ENCODE measurements at regions not wholly inside any gene's neighbourhood (a gene's known extent, or its start where the extent isn't known, plus 50 kb on each side); places are given as distances from the start of the nearest gene placed in this dataset.
"Not testable (repeated sequence)": the region's sequence is repeated elsewhere in the genome, so short reads cannot be mapped to it uniquely, and the experiment has no call there.

GRCh38 chr13:83101574-83102247 is 780.6 kb downstream of the SLITRK1 start:
- H3K27me3 ChIP-seq (ENCODE audit: control insufficient read depth, insufficient read depth, low read length); DNase-seq (ENCODE audit: low read depth, low spot score); H3K9me3 ChIP-seq (ENCODE audit: control insufficient read depth, insufficient read depth, low read length); H3K36me3 ChIP-seq (ENCODE audit: control insufficient read depth, insufficient read depth, low read length); H3K27ac ChIP-seq (ENCODE audit: low read length); H3K4me3 ChIP-seq (ENCODE audit: low read length); H3K4me1 ChIP-seq (ENCODE audit: control insufficient read depth, insufficient read depth, low read length): not testable (repeated sequence)
- no CpG with 5 or more reads among the region's 5 CpGs for WGBS (ENCODE audit: insufficient coverage, insufficient read length)

GRCh38 chr13:83100237-83100636 is 782.0 kb downstream of the SLITRK1 start:
- no peaks in the 10 kb centered on the region for H3K36me3 ChIP-seq (ENCODE audit: control insufficient read depth, insufficient read depth, low read length)
- DNase-seq (ENCODE audit: low read depth, low spot score) = no peak
- H3K4me3 ChIP-seq (ENCODE audit: low read length) = no peak overlapping the region
- H3K27ac ChIP-seq (ENCODE audit: low read length) = no peak overlapping the region
- no peaks in the 10 kb centered on the region for H3K4me1 ChIP-seq (ENCODE audit: control insufficient read depth, insufficient read depth, low read length)
- no peaks in the 10 kb centered on the region for H3K27me3 ChIP-seq (ENCODE audit: control insufficient read depth, insufficient read depth, low read length)
- H3K9me3 ChIP-seq (ENCODE audit: control insufficient read depth, insufficient read depth, low read length) = no peaks in the 10 kb centered on the region
- WGBS (ENCODE audit: insufficient coverage, insufficient read length) = no CpG with 5 or more reads among the region's 1 CpG

- no peak for DNase-seq (ENCODE audit: low read depth, low spot score)
- WGBS (ENCODE audit: insufficient coverage, insufficient read length) = no CpG with 5 or more reads among the region's 1 CpG
- H3K27ac ChIP-seq (ENCODE audit: low read length) = no peak overlapping the region
Measured at GRCh38 chr13:83088858-83089257, 793.4 kb downstream of the SLITRK1 start.

GRCh38 chr13:83086948-83087347 is 795.3 kb downstream of the SLITRK1 start:
- Histone ChIP-seq H3K36me3 (ENCODE audit: control insufficient read depth, insufficient read depth, low read length) (no peaks in the 10 kb centered on the region), H3K27me3 (ENCODE audit: control insufficient read depth, insufficient read depth, low read length) (no peaks in the 10 kb centered on the region), H3K4me1 (ENCODE audit: control insufficient read depth, insufficient read depth, low read length) (no peaks in the 10 kb centered on the region), H3K27ac (ENCODE audit: low read length) (no peak overlapping the region), H3K4me3 (ENCODE audit: low read length) (no peak overlapping the region), H3K9me3 (ENCODE audit: control insufficient read depth, insufficient read depth, low read length) (no peaks in the 10 kb centered on the region)
- DNase-seq (ENCODE audit: low read depth, low spot score) = no peak
- WGBS (ENCODE audit: insufficient coverage, insufficient read length) = 100% methylated on average over 1 of the region's 1 CpG

More at GRCh38 chr13:83088858-83089257, 793.4 kb downstream of the SLITRK1 start:
- H3K4me3 ChIP-seq (ENCODE audit: low read length) = no peak overlapping the region
- no peaks in the 10 kb centered on the region for H3K27me3 ChIP-seq (ENCODE audit: control insufficient read depth, insufficient read depth, low read length)
- no peaks in the 10 kb centered on the region for H3K9me3 ChIP-seq (ENCODE audit: control insufficient read depth, insufficient read depth, low read length)
- no peaks in the 10 kb centered on the region for H3K4me1 ChIP-seq (ENCODE audit: control insufficient read depth, insufficient read depth, low read length)
- no peaks in the 10 kb centered on the region for H3K36me3 ChIP-seq (ENCODE audit: control insufficient read depth, insufficient read depth, low read length)

GRCh38 chr13:83086088-83086487 is 796.2 kb downstream of the SLITRK1 start:
- Histone ChIP-seq H3K36me3 (ENCODE audit: control insufficient read depth, insufficient read depth, low read length) (no peaks in the 10 kb centered on the region), H3K4me3 (ENCODE audit: low read length) (no peak overlapping the region), H3K4me1 (ENCODE audit: control insufficient read depth, insufficient read depth, low read length) (no peaks in the 10 kb centered on the region), H3K27me3 (ENCODE audit: control insufficient read depth, insufficient read depth, low read length) (no peaks in the 10 kb centered on the region), H3K9me3 (ENCODE audit: control insufficient read depth, insufficient read depth, low read length) (no peaks in the 10 kb centered on the region), H3K27ac (ENCODE audit: low read length) (no peak overlapping the region)
- DNase-seq (ENCODE audit: low read depth, low spot score) = no peak

- H3K27ac ChIP-seq (ENCODE audit: low read length) = no peak overlapping the region
- no peaks in the 10 kb centered on the region for H3K27me3 ChIP-seq (ENCODE audit: control insufficient read depth, insufficient read depth, low read length)
- no peaks in the 10 kb centered on the region for H3K36me3 ChIP-seq (ENCODE audit: control insufficient read depth, insufficient read depth, low read length)
- no peak overlapping the region for H3K4me3 ChIP-seq (ENCODE audit: low read length)
- H3K9me3 ChIP-seq (ENCODE audit: control insufficient read depth, insufficient read depth, low read length) = no peaks in the 10 kb centered on the region
- WGBS (ENCODE audit: insufficient coverage, insufficient read length) = no CpG with 5 or more reads among the region's 2 CpGs
- no peak for DNase-seq (ENCODE audit: low read depth, low spot score)
- no peaks in the 10 kb centered on the region for H3K4me1 ChIP-seq (ENCODE audit: control insufficient read depth, insufficient read depth, low read length)
Measured at GRCh38 chr13:83085186-83085900, 796.9 kb downstream of the SLITRK1 start.

- Histone ChIP-seq H3K9me3 (ENCODE audit: control insufficient read depth, insufficient read depth, low read length) (no peaks in the 10 kb centered on the region), H3K36me3 (ENCODE audit: control insufficient read depth, insufficient read depth, low read length) (no peaks in the 10 kb centered on the region), H3K27me3 (ENCODE audit: control insufficient read depth, insufficient read depth, low read length) (no peaks in the 10 kb centered on the region), H3K4me1 (ENCODE audit: control insufficient read depth, insufficient read depth, low read length) (no peaks in the 10 kb centered on the region), H3K27ac (ENCODE audit: low read length) (no peak overlapping the region), H3K4me3 (ENCODE audit: low read length) (no peak overlapping the region)
- WGBS (ENCODE audit: insufficient coverage, insufficient read length) = no CpG with 5 or more reads among the region's 2 CpGs
- DNase-seq (ENCODE audit: low read depth, low spot score) = no peak
Measured at GRCh38 chr13:83077499-83077898, 804.8 kb downstream of the SLITRK1 start.

- not testable (repeated sequence) for H3K27ac ChIP-seq (ENCODE audit: low read length); H3K27me3 ChIP-seq (ENCODE audit: control insufficient read depth, insufficient read depth, low read length); H3K9me3 ChIP-seq (ENCODE audit: control insufficient read depth, insufficient read depth, low read length); H3K4me3 ChIP-seq (ENCODE audit: low read length); H3K4me1 ChIP-seq (ENCODE audit: control insufficient read depth, insufficient read depth, low read length); H3K36me3 ChIP-seq (ENCODE audit: control insufficient read depth, insufficient read depth, low read length); DNase-seq (ENCODE audit: low read depth, low spot score)
Measured at GRCh38 chr13:83073930-83074329, 808.3 kb downstream of the SLITRK1 start.

- Histone ChIP-seq H3K36me3 (ENCODE audit: control insufficient read depth, insufficient read depth, low read length) (no peaks in the 10 kb centered on the region), H3K4me3 (ENCODE audit: low read length) (no peak overlapping the region), H3K4me1 (ENCODE audit: control insufficient read depth, insufficient read depth, low read length) (no peaks in the 10 kb centered on the region), H3K27ac (ENCODE audit: low read length) (no peak overlapping the region), H3K9me3 (ENCODE audit: control insufficient read depth, insufficient read depth, low read length) (no peaks in the 10 kb centered on the region), H3K27me3 (ENCODE audit: control insufficient read depth, insufficient read depth, low read length) (no peaks in the 10 kb centered on the region)
- DNase-seq (ENCODE audit: low read depth, low spot score) = no peak
- WGBS (ENCODE audit: insufficient coverage, insufficient read length) = no CpG with 5 or more reads among the region's 3 CpGs
Measured at GRCh38 chr13:83065108-83065507, 817.2 kb downstream of the SLITRK1 start.

- Histone ChIP-seq H3K27me3 (ENCODE audit: control insufficient read depth, insufficient read depth, low read length) (no peaks in the 10 kb centered on the region), H3K9me3 (ENCODE audit: control insufficient read depth, insufficient read depth, low read length) (no peaks in the 10 kb centered on the region), H3K4me3 (ENCODE audit: low read length) (no peak overlapping the region), H3K4me1 (ENCODE audit: control insufficient read depth, insufficient read depth, low read length) (no peaks in the 10 kb centered on the region), H3K36me3 (ENCODE audit: control insufficient read depth, insufficient read depth, low read length) (no peaks in the 10 kb centered on the region), H3K27ac (ENCODE audit: low read length) (no peak overlapping the region)
- no peak for DNase-seq (ENCODE audit: low read depth, low spot score)
- no CpG with 5 or more reads among the region's 1 CpG for WGBS (ENCODE audit: insufficient coverage, insufficient read length)
Measured at GRCh38 chr13:83057119-83057518, 825.2 kb downstream of the SLITRK1 start.

- Histone ChIP-seq H3K9me3 (ENCODE audit: control insufficient read depth, insufficient read depth, low read length) (no peaks in the 10 kb centered on the region), H3K4me3 (ENCODE audit: low read length) (no peak overlapping the region), H3K27ac (ENCODE audit: low read length) (no peak overlapping the region), H3K27me3 (ENCODE audit: control insufficient read depth, insufficient read depth, low read length) (no peaks in the 10 kb centered on the region), H3K4me1 (ENCODE audit: control insufficient read depth, insufficient read depth, low read length) (no peaks in the 10 kb centered on the region), H3K36me3 (ENCODE audit: control insufficient read depth, insufficient read depth, low read length) (no peaks in the 10 kb centered on the region)
- no peak for DNase-seq (ENCODE audit: low read depth, low spot score)
- WGBS (ENCODE audit: insufficient coverage, insufficient read length) = no CpG with 5 or more reads among the region's 3 CpGs
Measured at GRCh38 chr13:83056269-83056668, 826.0 kb downstream of the SLITRK1 start.
